Endothelial cell of umbilical vein (primary cell): ENCODE measurements at regions not wholly inside any gene's neighbourhood (a gene's known extent, or its start where the extent isn't known, plus 50 kb on each side); places are given as distances from the start of the nearest gene placed in this dataset.

Experiments used
- BruUV-seq: library from RNA; stranded (reverse); fragments of 400-500 nt; replicated peaks from 2 replicates; lab custom pipeline; 2021; lab: Mats Ljungman, UMichigan
- CTCF ChIA-PET: fragments of 300-600, 350-600 bp; sonication (Branson Sonifier 250); formaldehyde crosslinking; loops from one replicate; lab custom pipeline; 2021; ENCODE audit warnings: antibody characterized with exemption, inconsistent platforms; lab: Charles Lee
- POLR2A ChIA-PET: fragments of 300-600, 350-600 bp; sonication (Branson Sonifier 250); formaldehyde crosslinking; loops from one replicate; lab custom pipeline; 2021; ENCODE audit warnings: antibody characterized with exemption, inconsistent platforms; lab: Charles Lee
- DNase-seq: peaks from one replicate; pipeline ENCODE4 v3.0.0-alpha.2; 2011; ENCODE audit warnings: low read depth, low spot score
- FAIRE-seq: peaks from 2 replicates; lab custom pipeline; 2011; peaks lifted over from hg19 to GRCh38; lab: Jason Lieb, UNC
- H2AFZ ChIP-seq: 2 replicates; pipeline ENCODE4 v1.6.0; 2012; ENCODE audit warnings: low read depth, low read length, control low read depth, inconsistent platforms
- H3K27ac ChIP-seq: 2 replicates; pipeline ENCODE4 v1.5.1; 2011; ENCODE audit warnings: low read depth, mild to moderate bottlenecking, control low read depth, low read length, moderate library complexity; ENCODE audit not compliant: insufficient read depth
- H3K27me3 ChIP-seq, 2 experiments: 2 replicates each; pipeline versions ENCODE4 v1.6.0 to v1.6.1; 2011; ENCODE audit warnings: low read length in 2 of 2, mixed read lengths in 1 of 2; ENCODE audit not compliant: control insufficient read depth in 2 of 2, insufficient read depth in 2 of 2
- H3K36me3 ChIP-seq, 2 experiments: 2 replicates in 1 of 2; 3 replicates in 1 of 2; pipeline ENCODE4 v1.5.1; 2011; ENCODE audit warnings: low read length in 2 of 2, mild to moderate bottlenecking in 1 of 2, moderate library complexity in 1 of 2; ENCODE audit not compliant: control insufficient read depth in 2 of 2, insufficient read depth in 2 of 2; ENCODE audit errors: extremely low read depth in 1 of 2
- H3K4me1 ChIP-seq: 3 replicates; pipeline ENCODE4 v1.5.1; 2011; ENCODE audit warnings: mild to moderate bottlenecking, low read length; ENCODE audit not compliant: control insufficient read depth, insufficient read depth; ENCODE audit errors: extremely low read depth
- H3K4me2 ChIP-seq: 2 replicates; pipeline ENCODE4 v1.6.1; 2011; ENCODE audit warnings: low read length, control low read depth, mixed read lengths; ENCODE audit not compliant: insufficient read depth
- H3K4me3 ChIP-seq, 3 experiments: fragments of 200-600 bp in 1 of 3; sonication (generic), shearing (Covaris generic) in 1 of 3; replicated peaks in 1 of 3; 2 replicates each; pipeline ENCODE4 v1.5.1; 2011 to 2016; ENCODE audit warnings: control low read depth in 3 of 3, low read length in 3 of 3, mild to moderate bottlenecking in 2 of 3, inconsistent platforms in 1 of 3, low read depth in 1 of 3, moderate library complexity in 1 of 3; ENCODE audit not compliant: insufficient read depth in 1 of 3
- H3K79me2 ChIP-seq: 2 replicates; pipeline ENCODE4 v1.6.0; 2012; ENCODE audit warnings: low read length, inconsistent platforms; ENCODE audit not compliant: control insufficient read depth, insufficient read depth
- H3K9ac ChIP-seq: replicated peaks from 2 replicates; pipeline ENCODE3; 2011; ENCODE audit warnings: low read length, control low read depth; ENCODE audit not compliant: insufficient read depth; ENCODE audit errors: extremely low read depth
- H3K9me1 ChIP-seq: replicated peaks from 3 replicates; pipeline ENCODE4 v1.6.0; 2011; ENCODE audit warnings: mild to moderate bottlenecking, low read length; ENCODE audit not compliant: control insufficient read depth, insufficient read depth; ENCODE audit errors: extremely low read depth
- H3K9me3 ChIP-seq: replicated peaks from 2 replicates; pipeline ENCODE4 v1.5.1; 2012; ENCODE audit warnings: low read length, inconsistent platforms; ENCODE audit not compliant: control insufficient read depth, insufficient read depth
- H4K20me1 ChIP-seq: replicated peaks from 2 replicates; pipeline ENCODE3; 2011; ENCODE audit warnings: mild to moderate bottlenecking, low read length; ENCODE audit not compliant: control insufficient read depth, insufficient read depth; ENCODE audit errors: extremely low read depth
- EZH2 ChIP-seq: IDR thresholded peaks from 2 replicates; pipeline ENCODE4 v1.6.1; 2012; ENCODE audit warnings: borderline replicate concordance, low read depth, mild to moderate bottlenecking, moderate library complexity, low read length, inconsistent platforms; ENCODE audit not compliant: severe bottlenecking
- FOS ChIP-seq: IDR thresholded peaks from 2 replicates; pipeline ENCODE4 v1.6.1; 2011; ENCODE audit warnings: mild to moderate bottlenecking, low read length, moderate library complexity, borderline replicate concordance; ENCODE audit not compliant: insufficient read depth
- GATA2 ChIP-seq: IDR thresholded peaks from 2 replicates; pipeline ENCODE4 v1.7.0; 2011; ENCODE audit warnings: low read depth, mild to moderate bottlenecking, moderate library complexity, mixed read lengths, low read length; ENCODE audit not compliant: insufficient read length, insufficient read depth
- JUN ChIP-seq: IDR thresholded peaks from 2 replicates; pipeline ENCODE4 v1.6.1; 2011; ENCODE audit warnings: borderline replicate concordance, low read depth; ENCODE audit not compliant: insufficient read length, insufficient read depth
- MAX ChIP-seq: IDR thresholded peaks from 2 replicates; pipeline ENCODE4 v1.6.1; 2011; ENCODE audit not compliant: insufficient read depth, insufficient read length
- MYC ChIP-seq: IDR thresholded peaks from one replicate; pipeline ENCODE4 v1.6.1; 2011; ENCODE audit warnings: mild to moderate bottlenecking, low read depth, low read length
- POLR2A ChIP-seq: IDR thresholded peaks from 2 replicates; pipeline ENCODE4 v1.6.1; 2012; ENCODE audit warnings: low read depth, mild to moderate bottlenecking, control low read depth, low read length
- POLR2AphosphoS5 ChIP-seq: IDR thresholded peaks from 2 replicates; pipeline ENCODE4 v1.6.1; 2012; ENCODE audit warnings: low read depth, mild to moderate bottlenecking, control low read depth, low read length, moderate library complexity; ENCODE audit not compliant: insufficient read depth
- dilution Hi-C: fragments of 300-500 bp; cut with MboI; formaldehyde crosslinking; loops from one replicate; pipeline ENCODE4 v1.15.0; 2019; ENCODE audit warnings: low sequenced_read_pairs; ENCODE audit not compliant: extremely low pct_ligation_motif_present
- intact Hi-C: fragments of 100-400 bp; cut with micrococcal nuclease; formaldehyde crosslinking; loops from one replicate; pipeline ENCODE4 v1.10.0; 2022
- TF ChIP-seq, protein P1 (sequence below), 2 donors: IDR thresholded peaks; 1 replicate in 1 of 2; 2 replicates in 1 of 2; pipeline ENCODE4 v1.5.1; 2011; ENCODE audit warnings: low read length in 2 of 2, mild to moderate bottlenecking in 2 of 2, moderate library complexity in 2 of 2, control low read depth in 1 of 2, inconsistent platforms in 1 of 2, low read depth in 1 of 2; ENCODE audit not compliant: insufficient read depth in 1 of 2; ENCODE audit errors: extremely low read depth in 1 of 2

GRCh38 chr10:1893941-1894340 is 156.6 kb upstream of the ADARB2 start:
- DNase-seq (no peak), FAIRE-seq (no peak)
- BruUV-seq: no TSS peak
- H3K9ac ChIP-seq: no peak overlapping the region
- H2AFZ ChIP-seq: no peak overlapping the region
- ChIA-PET CTCF (no interaction called here), POLR2A (no interaction called here)
- TF ChIP-seq JUN (no peak), EZH2 (no peak), MYC (no peak), FOS (no peak), MAX (no peak), POLR2A (no peak), POLR2AphosphoS5 (no peak), GATA2 (no peak)
- TF ChIP-seq, protein P1, sequence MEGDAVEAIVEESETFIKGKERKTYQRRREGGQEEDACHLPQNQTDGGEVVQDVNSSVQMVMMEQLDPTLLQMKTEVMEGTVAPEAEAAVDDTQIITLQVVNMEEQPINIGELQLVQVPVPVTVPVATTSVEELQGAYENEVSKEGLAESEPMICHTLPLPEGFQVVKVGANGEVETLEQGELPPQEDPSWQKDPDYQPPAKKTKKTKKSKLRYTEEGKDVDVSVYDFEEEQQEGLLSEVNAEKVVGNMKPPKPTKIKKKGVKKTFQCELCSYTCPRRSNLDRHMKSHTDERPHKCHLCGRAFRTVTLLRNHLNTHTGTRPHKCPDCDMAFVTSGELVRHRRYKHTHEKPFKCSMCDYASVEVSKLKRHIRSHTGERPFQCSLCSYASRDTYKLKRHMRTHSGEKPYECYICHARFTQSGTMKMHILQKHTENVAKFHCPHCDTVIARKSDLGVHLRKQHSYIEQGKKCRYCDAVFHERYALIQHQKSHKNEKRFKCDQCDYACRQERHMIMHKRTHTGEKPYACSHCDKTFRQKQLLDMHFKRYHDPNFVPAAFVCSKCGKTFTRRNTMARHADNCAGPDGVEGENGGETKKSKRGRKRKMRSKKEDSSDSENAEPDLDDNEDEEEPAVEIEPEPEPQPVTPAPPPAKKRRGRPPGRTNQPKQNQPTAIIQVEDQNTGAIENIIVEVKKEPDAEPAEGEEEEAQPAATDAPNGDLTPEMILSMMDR (IDR thresholded peaks at IDR 0.05; ENCODE audit: extremely low read depth in 1 of 2, insufficient read depth in 1 of 2, low read depth in 1 of 2, low read length in 2 of 2): no peak
- H3K79me2 ChIP-seq: no peaks in the 10 kb centered on the region
- H3K36me3 ChIP-seq: no peaks in the 10 kb centered on the region
- H3K9me1 ChIP-seq: no peaks in the 10 kb centered on the region
- no peak overlapping the region for H3K27ac ChIP-seq
- no peaks in the 10 kb centered on the region for H3K27me3 ChIP-seq
- dilution Hi-C loops (no loop called here), intact Hi-C loops (no loop called here)
- H4K20me1 ChIP-seq: no peaks in the 10 kb centered on the region
- no peak overlapping the region for H3K4me2 ChIP-seq
- H3K9me3 ChIP-seq: peaks cover 5% of the 10 kb centered on the region
- H3K4me3 ChIP-seq: no peak overlapping the region
- no peaks in the 10 kb centered on the region for H3K4me1 ChIP-seq
